Renal cortical epithelial cell (primary cell): ENCODE measurements at regions not wholly inside any gene's neighbourhood (a gene's known extent, or its start where the extent isn't known, plus 50 kb on each side); places are given as distances from the start of the nearest gene placed in this dataset.
"Not testable (repeated sequence)": the region's sequence is repeated elsewhere in the genome, so short reads cannot be mapped to it uniquely, and the experiment has no call there.

Source experiments
- DNase-seq: peaks from one replicate; pipeline ENCODE4 v3.0.0-alpha.2; 2011; ENCODE audit warnings: low read depth

- DNase-seq: no peak
Observed at GRCh38 chr2:149808556-149808955, 221.0 kb upstream of the MMADHC start.

DNA sequence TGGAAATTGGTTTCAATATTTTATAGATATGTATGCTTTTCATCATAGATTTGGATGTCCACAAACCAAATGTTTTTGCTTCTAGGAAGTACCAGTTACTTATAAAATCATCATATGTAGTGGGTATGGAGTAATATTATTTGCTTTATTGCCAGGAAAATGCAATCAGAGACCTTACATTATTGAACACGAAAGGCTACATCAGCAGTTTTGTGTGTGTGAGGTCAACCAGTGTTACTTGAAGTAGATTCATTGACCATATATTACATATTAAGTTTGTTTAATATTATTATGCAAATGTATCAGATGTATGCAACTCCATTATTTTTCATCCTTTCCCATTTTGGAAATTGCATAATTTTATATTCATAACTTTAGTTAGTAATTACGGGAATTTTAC lies 219.1 kb upstream of the MMADHC start:
- DNase-seq: no peak

DNA sequence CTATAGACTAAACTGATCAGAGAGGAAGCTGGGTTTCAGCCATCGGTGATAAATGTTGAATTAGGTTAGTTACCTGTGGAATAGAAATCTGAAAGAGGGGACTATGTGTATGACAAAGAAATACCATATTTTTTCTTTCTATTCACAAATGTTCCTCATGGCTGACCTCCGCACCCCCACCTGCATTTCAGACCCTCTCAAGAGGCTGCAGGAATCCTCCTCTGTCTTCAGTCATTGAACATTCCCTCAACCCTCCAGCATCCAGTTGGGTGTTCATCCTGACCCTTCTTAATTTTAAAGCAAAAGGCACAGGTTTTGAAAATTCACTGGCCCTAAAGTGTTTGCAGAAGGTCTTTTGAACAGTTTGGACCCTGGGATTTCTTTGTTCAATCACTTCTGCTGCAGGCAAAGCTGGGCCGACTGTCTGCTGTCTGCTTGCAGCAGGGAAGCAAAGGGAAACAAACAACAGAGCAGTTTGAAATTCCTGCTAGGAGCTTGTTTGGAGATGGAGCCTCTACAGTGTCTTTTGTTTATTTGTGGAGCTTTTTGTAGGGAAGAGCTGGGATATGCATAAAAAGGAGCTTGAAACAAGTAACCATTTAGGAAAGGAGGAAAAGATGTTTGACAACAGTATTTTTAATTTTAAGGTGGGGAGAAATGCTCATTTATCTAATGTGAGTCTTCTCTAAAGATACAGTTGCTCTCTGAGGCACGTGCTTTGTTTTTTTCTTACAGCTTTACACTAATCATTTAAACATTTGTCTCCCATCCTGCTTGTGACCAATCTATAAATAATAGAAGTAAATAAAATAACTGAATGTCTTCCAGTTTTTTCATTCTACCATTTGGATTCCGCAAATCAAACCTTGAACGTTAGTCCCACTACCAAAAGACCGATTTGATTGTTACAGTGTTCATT lies 213.3 kb upstream of the MMADHC start:
- no peak for DNase-seq

DNA sequence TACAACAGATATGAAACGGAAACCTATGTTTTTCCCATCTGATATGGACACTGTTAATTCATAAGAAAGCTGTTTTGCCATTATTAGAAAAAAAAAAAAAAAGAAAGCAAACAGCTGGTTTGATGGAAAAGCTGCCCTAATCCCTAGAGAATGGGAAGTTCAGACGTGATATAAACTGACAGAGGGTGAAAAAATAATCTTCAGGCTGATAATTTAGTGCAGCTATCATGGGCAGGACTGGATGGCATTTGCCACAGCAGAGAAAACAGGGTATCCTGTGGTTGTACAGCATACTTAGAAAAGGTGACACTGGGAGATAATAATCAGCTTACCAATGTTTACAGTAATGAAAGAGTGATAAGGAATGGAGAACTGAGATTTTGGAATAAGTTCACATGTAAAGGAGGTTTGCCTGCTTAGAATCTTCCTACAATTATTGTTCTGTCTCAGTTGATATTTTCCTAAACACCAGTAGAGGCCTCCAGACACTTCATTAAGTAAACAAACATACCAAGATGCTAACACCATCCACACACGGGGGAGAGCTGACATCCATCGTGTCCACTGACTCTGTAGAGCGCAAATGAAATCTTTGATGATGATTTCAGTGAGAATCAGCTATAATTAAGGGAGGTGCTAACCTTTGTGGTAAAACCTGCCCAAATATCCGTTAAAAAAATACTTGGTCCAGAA lies 211.6 kb upstream of the MMADHC start:
- peak; percentile 63 for DNase-seq

DNA sequence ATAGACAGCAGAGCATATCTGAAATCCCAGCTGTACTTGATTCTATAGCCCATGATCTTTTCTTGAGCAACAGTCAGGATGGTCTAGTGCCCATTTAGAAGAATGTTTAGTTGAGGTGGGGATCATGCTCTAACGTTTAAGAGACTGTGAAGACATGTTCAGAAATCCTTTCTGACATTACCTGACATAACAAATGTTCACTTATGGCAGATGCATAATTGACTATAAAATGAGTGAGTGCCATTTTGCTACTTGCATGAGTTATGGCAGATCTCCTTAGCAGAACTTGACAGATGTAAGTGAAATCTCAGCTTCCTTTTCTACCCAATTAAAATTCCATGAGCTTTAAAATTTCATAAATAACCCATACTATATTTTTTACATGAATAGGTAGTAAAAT lies 209.5 kb upstream of the MMADHC start:
- no peak for DNase-seq

- DNase-seq: no peak
Observed at GRCh38 chr2:149789549-149789948, 202.0 kb upstream of the MMADHC start.

- DNase-seq: no peak
Observed at GRCh38 chr2:149787206-149787605, 199.6 kb upstream of the MMADHC start.

DNA sequence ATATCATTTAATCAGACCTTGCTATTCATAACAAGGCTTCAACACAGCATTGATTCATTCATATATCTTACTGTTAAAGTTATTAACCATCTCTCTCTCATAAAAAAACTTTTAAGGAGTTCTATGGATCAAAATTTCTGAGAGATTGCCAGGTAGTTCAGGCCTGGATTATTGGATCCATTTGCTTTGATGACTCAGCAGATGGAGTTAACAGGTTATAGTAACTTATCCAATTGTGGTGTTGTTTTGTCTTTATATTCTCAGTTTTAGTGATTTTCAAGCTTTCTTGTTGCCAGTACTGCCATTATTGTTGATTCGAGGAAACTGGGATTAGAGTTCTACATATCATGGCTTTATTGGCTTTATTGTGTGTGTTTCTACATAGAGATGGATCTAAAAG lies 195.7 kb upstream of the MMADHC start:
- no peak for DNase-seq

- no peak for DNase-seq
Observed at GRCh38 chr2:149782572-149782971, 195.0 kb upstream of the MMADHC start.

GRCh38 chr2:149781263-149781808 lies 193.8 kb upstream of the MMADHC start:
- no peak for DNase-seq

DNA sequence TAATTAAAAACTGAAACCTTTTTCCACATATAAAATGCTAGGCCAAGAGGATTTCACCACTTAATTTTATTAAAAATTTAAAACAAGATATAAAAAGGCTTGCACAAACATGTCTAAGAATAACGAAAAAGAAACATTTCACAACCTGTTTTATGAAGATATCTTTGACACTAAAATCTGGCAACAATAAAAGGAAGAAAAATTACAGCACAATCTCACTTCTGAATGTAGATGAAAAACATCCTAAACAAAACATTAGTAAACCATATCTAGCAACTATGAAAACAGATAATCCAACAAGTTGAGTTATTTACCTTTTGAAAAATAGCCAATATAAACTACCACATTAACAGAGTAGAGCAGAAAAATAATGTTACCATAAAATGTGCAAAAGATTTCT lies 185.4 kb upstream of the MMADHC start:
- no peak for DNase-seq

DNA sequence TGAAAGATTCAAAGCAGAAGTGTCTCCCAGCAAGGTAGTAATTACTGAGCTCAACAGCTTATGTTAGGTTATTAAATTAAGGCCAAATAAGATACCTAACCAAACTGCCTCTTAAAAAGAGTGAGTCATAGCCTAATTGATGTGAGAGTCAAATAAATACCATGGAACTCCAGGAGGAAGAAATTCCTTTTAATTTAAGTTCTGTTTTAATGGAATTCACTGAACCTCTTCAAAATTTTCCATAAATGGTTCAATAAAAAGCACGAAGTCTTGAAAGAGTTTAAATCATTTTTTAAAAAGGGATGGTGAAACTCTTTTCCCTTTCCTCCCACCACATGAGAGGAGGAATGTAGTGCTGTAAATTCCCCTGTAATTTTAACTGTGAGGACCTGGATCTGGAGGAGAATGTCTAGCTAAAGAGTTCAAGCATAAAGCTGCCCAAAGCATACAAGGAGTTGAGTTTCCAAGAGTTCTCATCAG lies 180.8 kb upstream of the MMADHC start:
- peak; percentile 87 for DNase-seq

DNA sequence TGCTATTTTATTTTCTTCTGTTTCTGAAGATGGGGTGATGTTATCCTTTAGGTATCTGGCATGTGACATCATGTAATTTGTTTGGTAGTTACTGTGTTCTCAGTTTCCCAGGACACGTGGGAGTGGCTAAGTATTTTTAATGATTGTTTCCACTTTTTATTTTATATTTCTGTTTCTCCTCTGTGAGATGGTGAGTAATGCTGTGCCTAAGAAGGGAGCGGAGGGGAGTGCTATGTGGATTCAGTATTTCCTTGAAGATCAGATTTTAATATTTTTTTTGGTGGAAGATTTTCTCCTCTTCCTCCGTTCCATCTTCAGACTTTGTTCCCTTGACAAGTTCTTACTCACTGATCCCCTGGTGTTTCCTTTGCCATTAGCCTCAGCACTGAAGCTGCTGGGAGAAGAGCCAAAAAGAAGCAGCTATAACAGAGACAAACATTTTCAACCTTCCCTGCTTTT lies 180.0 kb upstream of the MMADHC start:
- peak; percentile 72 for DNase-seq

- DNase-seq: no peak
Observed at GRCh38 chr2:149766339-149766738, 178.8 kb upstream of the MMADHC start.

- DNase-seq: no peak
Observed at GRCh38 chr2:149765636-149766035, 178.1 kb upstream of the MMADHC start.

DNA sequence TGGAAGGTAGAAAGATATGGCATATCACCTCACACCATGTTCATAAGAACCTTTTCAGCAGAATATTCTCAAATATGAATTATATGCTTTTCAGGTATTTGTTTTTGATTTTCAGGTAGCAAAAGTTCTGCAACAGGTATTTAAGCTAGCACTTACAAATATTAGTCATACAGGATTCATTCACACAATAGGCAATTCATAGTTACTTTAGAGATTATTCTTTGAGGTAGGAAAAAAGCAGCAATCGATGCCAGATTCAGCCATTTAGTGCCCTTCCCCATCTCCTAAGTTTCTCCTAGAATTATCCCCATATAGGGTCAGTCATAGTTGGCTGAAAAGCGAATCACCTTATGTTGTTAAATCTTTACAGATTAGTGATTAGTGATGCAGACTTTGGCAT lies 177.4 kb upstream of the MMADHC start:
- no peak for DNase-seq

- no peak for DNase-seq
Observed at GRCh38 chr2:149763358-149763757, 175.8 kb upstream of the MMADHC start.

DNA sequence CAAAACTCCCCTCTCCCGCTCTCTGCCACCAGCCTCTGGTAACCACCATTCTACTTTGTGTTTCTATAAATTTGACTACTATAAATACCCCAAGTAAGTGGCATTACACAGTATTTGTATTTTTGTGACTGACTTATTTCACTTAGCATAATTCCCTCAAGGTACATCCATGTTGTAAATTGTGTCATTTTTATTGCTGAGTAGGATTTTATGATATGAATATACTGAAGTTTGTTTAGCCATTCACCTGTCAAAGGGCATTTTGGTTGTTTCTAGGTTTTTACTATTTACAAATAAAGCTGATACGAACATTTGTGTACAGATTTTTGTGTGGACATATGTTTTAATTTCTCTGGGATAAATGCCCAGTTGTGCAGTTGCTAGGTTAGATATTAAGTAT lies 174.0 kb upstream of the MMADHC start:
- DNase-seq: no peak

DNA sequence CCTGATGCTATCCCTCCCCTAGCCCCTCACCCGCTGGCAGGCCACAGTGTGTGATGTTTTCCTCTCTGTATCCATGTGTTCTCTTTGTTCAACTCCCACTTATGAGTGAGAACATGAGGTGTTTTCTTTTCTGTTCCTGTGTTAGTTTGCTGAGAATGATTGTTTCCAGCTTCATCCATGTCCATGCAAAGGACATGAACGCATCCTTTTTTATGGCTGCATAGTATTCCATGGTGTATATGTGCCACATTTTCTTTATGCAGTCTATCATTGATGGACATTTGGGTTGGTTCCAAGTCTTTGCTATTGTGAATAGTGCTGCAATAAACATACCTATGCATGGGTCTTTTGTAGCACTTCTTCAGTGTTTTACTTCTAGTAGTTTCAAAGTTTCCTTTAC lies 171.8 kb upstream of the MMADHC start:
- not testable (repeated sequence) for DNase-seq

- not testable (repeated sequence) for DNase-seq
Observed at GRCh38 chr2:149754722-149755121, 167.1 kb upstream of the MMADHC start.

DNA sequence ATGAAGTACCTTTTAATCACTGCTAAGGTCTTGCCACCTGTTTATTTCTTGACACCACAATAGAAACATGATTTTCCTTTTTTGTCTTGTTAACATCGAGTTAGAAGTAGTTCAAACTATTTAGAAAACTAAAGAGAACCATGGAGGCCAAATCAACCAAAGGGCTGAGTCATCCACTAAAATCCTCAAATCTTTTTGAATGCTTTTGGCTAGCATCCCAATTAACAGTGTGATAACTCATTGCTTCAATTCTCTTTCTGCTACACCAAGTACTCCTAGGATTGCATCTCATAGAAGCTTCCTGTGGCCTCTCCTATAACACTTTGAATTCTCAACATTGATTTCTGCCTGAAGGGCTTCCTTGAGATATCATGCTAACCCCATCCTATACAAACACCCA lies 159.9 kb upstream of the MMADHC start:
- DNase-seq: peak; percentile 68

- peak; percentile 74 for DNase-seq
Observed at GRCh38 chr2:149745396-149746230, 158.0 kb upstream of the MMADHC start.
